Mesenteric fat pad (tissue), 1 donor: ENCODE measurements at regions not wholly inside any gene's neighbourhood (a gene's known extent, or its start where the extent isn't known, plus 50 kb on each side); places are given as distances from the start of the nearest gene placed in this dataset.
"Not testable (repeated sequence)": the region's sequence is repeated elsewhere in the genome, so short reads cannot be mapped to it uniquely, and the experiment has no call there.

Source experiments
- DNase-seq: peaks from one replicate; pipeline ENCODE4 v3.0.0-alpha.2; 2020; ENCODE audit warnings: low spot score
- donor health status: DM: yes; HTN: yes; CAD: no.

- DNase-seq = no peak
Observed at GRCh38 chr20:52054123-52054522, 137.5 kb downstream of the ZFP64 start.

- DNase-seq = no peak
Observed at GRCh38 chr20:52049001-52049731, 142.4 kb downstream of the ZFP64 start.

- no peak for DNase-seq
Observed at GRCh38 chr20:52047811-52048764, 143.5 kb downstream of the ZFP64 start.

GRCh38 chr20:52041966-52042365, 149.6 kb downstream of the ZFP64 start:
- no peak for DNase-seq

GRCh38 chr20:52039790-52040189, 151.8 kb downstream of the ZFP64 start:
- DNase-seq = no peak

GRCh38 chr20:52038632-52039031, 152.9 kb downstream of the ZFP64 start:
- DNase-seq = not testable (repeated sequence)

GRCh38 chr20:52037370-52037769, 154.2 kb downstream of the ZFP64 start:
- DNase-seq = no peak

- DNase-seq = peak; percentile 62
Observed at GRCh38 chr20:52035977-52036376, 155.6 kb downstream of the ZFP64 start.

- DNase-seq = peak; percentile 41
Observed at GRCh38 chr20:52035498-52035897, 156.1 kb downstream of the ZFP64 start.

GRCh38 chr20:52034581-52034980, 157.0 kb downstream of the ZFP64 start:
- DNase-seq = no peak

GRCh38 chr20:52033313-52033712, 158.3 kb downstream of the ZFP64 start:
- DNase-seq = no peak

- not testable (repeated sequence) for DNase-seq
Observed at GRCh38 chr20:52032304-52032683, 159.3 kb downstream of the ZFP64 start.

GRCh38 chr20:52031563-52032303, 159.8 kb downstream of the ZFP64 start:
- no peak for DNase-seq

- no peak for DNase-seq
Observed at GRCh38 chr20:52031206-52031562, 160.4 kb downstream of the ZFP64 start.

- DNase-seq = not testable (repeated sequence)
Observed at GRCh38 chr20:52029129-52029528, 162.4 kb downstream of the ZFP64 start.

GRCh38 chr20:52025938-52026337, 165.6 kb downstream of the ZFP64 start:
- no peak for DNase-seq

- DNase-seq = no peak
Observed at GRCh38 chr20:52019313-52019712, 172.3 kb downstream of the ZFP64 start.

GRCh38 chr20:52017669-52018317, 173.8 kb downstream of the ZFP64 start:
- no peak for DNase-seq

- peak; percentile 39 for DNase-seq
Observed at GRCh38 chr20:52016022-52016421, 175.6 kb downstream of the ZFP64 start.

GRCh38 chr20:52015155-52015554, 176.4 kb downstream of the ZFP64 start:
- DNase-seq = no peak

GRCh38 chr20:52012079-52012478, 179.5 kb downstream of the ZFP64 start:
- DNase-seq = no peak
